ENCODE measurements at regions not wholly inside any gene's neighbourhood (a gene's known extent, or its start where the extent isn't known, plus 50 kb on each side); places are given as distances from the start of the nearest gene placed in this dataset.

DNA sequence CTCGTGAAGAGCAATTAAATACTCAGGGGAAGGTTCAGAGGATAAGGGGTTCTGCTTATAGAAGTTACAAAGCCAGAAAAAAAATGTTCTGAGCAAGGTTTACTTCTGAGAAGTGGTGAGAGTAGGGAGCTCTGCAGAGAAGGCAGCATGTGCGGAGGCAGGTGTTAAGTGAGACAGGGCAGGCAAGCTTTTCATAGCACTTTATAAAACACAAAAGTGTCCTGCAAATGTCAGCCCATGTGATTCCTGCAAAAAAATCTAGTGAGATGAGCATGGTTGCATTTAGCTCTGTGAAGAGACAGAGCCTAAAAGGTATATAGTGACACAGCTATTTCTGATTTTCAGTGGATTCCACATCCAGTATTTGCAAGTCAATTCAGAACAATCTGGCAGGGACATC lies 223.8 kb upstream of the SYT4 start:
- WGBS: 90% methylated on average over 2 of the region's 2 CpGs
- H3K4me3 ChIP-seq (ENCODE audit: low read length in 2 of 2): no peak overlapping the region
- DNase-seq (ENCODE audit: low read depth in 6 of 9, low spot score in 9 of 9): no peak
- H3K27me3 ChIP-seq (ENCODE audit: control insufficient read depth in 2 of 2, insufficient read depth in 1 of 2, low read length in 1 of 2): no peaks in the 10 kb centered on the region
- H3K9me3 ChIP-seq (ENCODE audit: control insufficient read depth in 2 of 2, insufficient read depth in 1 of 2, low read length in 1 of 2): no peaks in the 10 kb centered on the region
- H3K4me1 ChIP-seq (ENCODE audit: control insufficient read depth in 2 of 2, insufficient read depth in 2 of 2, low read length in 2 of 2): no peaks in the 10 kb centered on the region
- no peak overlapping the region for H3K27ac ChIP-seq (ENCODE audit: low read depth in 1 of 2, low read length in 1 of 2)
- H3K36me3 ChIP-seq (ENCODE audit: control insufficient read depth in 2 of 2, insufficient read depth in 2 of 2, low read length in 1 of 2): no peaks in the 10 kb centered on the region

DNA sequence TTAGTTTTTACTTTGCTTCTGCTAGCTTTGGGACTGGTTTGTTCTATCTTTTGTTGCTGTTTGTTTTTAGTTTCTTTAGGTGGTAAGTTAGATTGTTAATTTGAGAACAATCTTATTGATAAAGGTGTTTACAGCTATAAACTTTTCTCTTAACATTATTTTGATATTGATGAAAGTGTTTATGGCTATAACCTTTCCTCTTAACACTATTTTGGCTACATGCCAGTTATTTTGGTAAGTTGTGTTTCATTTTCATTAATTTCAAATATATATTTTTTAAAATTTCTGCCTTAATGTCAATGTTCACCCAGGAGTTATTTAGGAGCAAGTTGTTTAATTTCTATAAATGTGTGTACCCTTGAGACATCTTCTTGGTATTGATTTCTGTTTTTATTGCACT lies 229.6 kb upstream of the SYT4 start:
- Histone ChIP-seq H3K9me3 (ENCODE audit: control insufficient read depth in 2 of 2, insufficient read depth in 1 of 2, low read length in 1 of 2) (peaks cover 0 to 2% of the 10 kb centered on the region in 2 donors), H3K4me1 (ENCODE audit: control insufficient read depth in 2 of 2, insufficient read depth in 2 of 2, low read length in 2 of 2) (no peaks in the 10 kb centered on the region), H3K27me3 (ENCODE audit: control insufficient read depth in 2 of 2, insufficient read depth in 1 of 2, low read length in 1 of 2) (no peaks in the 10 kb centered on the region), H3K4me3 (ENCODE audit: low read length in 2 of 2) (no peak overlapping the region), H3K27ac (ENCODE audit: low read depth in 1 of 2, low read length in 1 of 2) (no peak overlapping the region), H3K36me3 (ENCODE audit: control insufficient read depth in 2 of 2, insufficient read depth in 2 of 2, low read length in 1 of 2) (no peaks in the 10 kb centered on the region)
- DNase-seq (ENCODE audit: low read depth in 6 of 9, low spot score in 9 of 9): no peak

- WGBS: 87% methylated on average over 4 of the region's 4 CpGs
- DNase-seq (ENCODE audit: low read depth in 6 of 9, low spot score in 9 of 9): no peak
- no peaks in the 10 kb centered on the region for H3K4me1 ChIP-seq (ENCODE audit: control insufficient read depth in 2 of 2, insufficient read depth in 2 of 2, low read length in 2 of 2)
- H3K9me3 ChIP-seq (ENCODE audit: control insufficient read depth in 2 of 2, insufficient read depth in 1 of 2, low read length in 1 of 2): peaks cover 0 to 2% of the 10 kb centered on the region in 2 donors
- H3K4me3 ChIP-seq (ENCODE audit: low read length in 2 of 2): no peak overlapping the region
- no peaks in the 10 kb centered on the region for H3K27me3 ChIP-seq (ENCODE audit: control insufficient read depth in 2 of 2, insufficient read depth in 1 of 2, low read length in 1 of 2)
- H3K27ac ChIP-seq (ENCODE audit: low read depth in 1 of 2, low read length in 1 of 2): no peak overlapping the region
- H3K36me3 ChIP-seq (ENCODE audit: control insufficient read depth in 2 of 2, insufficient read depth in 2 of 2, low read length in 1 of 2): no peaks in the 10 kb centered on the region
These were observed 230.7 kb upstream of the SYT4 start for GRCh38 chr18:43507842-43508481.

GRCh38 chr18:43514747-43515146 lies 237.5 kb upstream of the SYT4 start:
- no peaks in the 10 kb centered on the region for H3K4me1 ChIP-seq (ENCODE audit: control insufficient read depth in 2 of 2, insufficient read depth in 2 of 2, low read length in 2 of 2)
- H3K27me3 ChIP-seq (ENCODE audit: control insufficient read depth in 2 of 2, insufficient read depth in 1 of 2, low read length in 1 of 2): no peaks in the 10 kb centered on the region
- H3K27ac ChIP-seq (ENCODE audit: low read depth in 1 of 2, low read length in 1 of 2): no peak overlapping the region
- DNase-seq (ENCODE audit: low read depth in 6 of 9, low spot score in 9 of 9): no peak
- H3K4me3 ChIP-seq (ENCODE audit: low read length in 2 of 2): no peak overlapping the region
- no peaks in the 10 kb centered on the region for H3K36me3 ChIP-seq (ENCODE audit: control insufficient read depth in 2 of 2, insufficient read depth in 2 of 2, low read length in 1 of 2)
- peaks cover 0 to 4% of the 10 kb centered on the region in 2 donors for H3K9me3 ChIP-seq (ENCODE audit: control insufficient read depth in 2 of 2, insufficient read depth in 1 of 2, low read length in 1 of 2)
- WGBS: 89% methylated on average over 8 of the region's 8 CpGs

DNA sequence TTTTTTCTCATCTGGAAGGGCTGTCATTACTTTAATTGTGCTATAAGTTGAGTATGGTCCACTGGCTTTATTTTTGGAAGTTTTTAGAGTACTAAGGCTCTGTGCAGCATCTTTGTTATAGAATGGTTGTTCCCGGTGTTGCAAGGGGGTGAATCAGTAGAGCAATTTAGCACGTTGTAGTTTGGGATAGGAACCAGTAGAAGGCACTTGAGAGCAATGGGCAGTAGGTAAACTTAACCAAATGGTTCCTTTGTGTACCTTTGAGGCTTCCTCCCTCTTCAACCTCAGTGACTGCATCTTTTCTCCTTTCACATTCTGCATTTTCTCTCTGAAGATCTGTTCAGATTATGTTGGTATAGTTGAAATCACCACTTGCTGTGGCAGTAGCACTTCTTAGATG lies 238.2 kb upstream of the SYT4 start:
- peaks cover 0 to 4% of the 10 kb centered on the region in 2 donors for H3K9me3 ChIP-seq (ENCODE audit: control insufficient read depth in 2 of 2, insufficient read depth in 1 of 2, low read length in 1 of 2)
- no peak overlapping the region for H3K4me3 ChIP-seq (ENCODE audit: low read length in 2 of 2)
- H3K4me1 ChIP-seq (ENCODE audit: control insufficient read depth in 2 of 2, insufficient read depth in 2 of 2, low read length in 2 of 2): no peaks in the 10 kb centered on the region
- DNase-seq (ENCODE audit: low read depth in 6 of 9, low spot score in 9 of 9): no peak
- 83% methylated on average over 2 of the region's 2 CpGs for WGBS
- H3K27ac ChIP-seq (ENCODE audit: low read depth in 1 of 2, low read length in 1 of 2): no peak overlapping the region
- H3K36me3 ChIP-seq (ENCODE audit: control insufficient read depth in 2 of 2, insufficient read depth in 2 of 2, low read length in 1 of 2): no peaks in the 10 kb centered on the region
- H3K27me3 ChIP-seq (ENCODE audit: control insufficient read depth in 2 of 2, insufficient read depth in 1 of 2, low read length in 1 of 2): no peaks in the 10 kb centered on the region

GRCh38 chr18:43524260-43524659 lies 247.0 kb upstream of the SYT4 start:
- no peak overlapping the region for H3K27ac ChIP-seq (ENCODE audit: low read depth in 1 of 2, low read length in 1 of 2)

GRCh38 chr18:43525169-43525568 lies 247.9 kb upstream of the SYT4 start:
- Histone ChIP-seq H3K4me1 (ENCODE audit: control insufficient read depth in 2 of 2, insufficient read depth in 2 of 2, low read length in 2 of 2) (no peaks in the 10 kb centered on the region), H3K36me3 (ENCODE audit: control insufficient read depth in 2 of 2, insufficient read depth in 2 of 2, low read length in 1 of 2) (no peaks in the 10 kb centered on the region), H3K9me3 (ENCODE audit: control insufficient read depth in 2 of 2, insufficient read depth in 1 of 2, low read length in 1 of 2) (no peaks in the 10 kb centered on the region), H3K4me3 (ENCODE audit: low read length in 2 of 2) (no peak overlapping the region), H3K27ac (ENCODE audit: low read depth in 1 of 2, low read length in 1 of 2) (no peak overlapping the region), H3K27me3 (ENCODE audit: control insufficient read depth in 2 of 2, insufficient read depth in 1 of 2, low read length in 1 of 2) (no peaks in the 10 kb centered on the region)
- no peak for DNase-seq (ENCODE audit: low read depth in 6 of 9, low spot score in 9 of 9)
- WGBS: 30% methylated on average over 2 of the region's 2 CpGs

More at GRCh38 chr18:43524260-43524659, 247.0 kb upstream of the SYT4 start:
- Histone ChIP-seq H3K9me3 (ENCODE audit: control insufficient read depth in 2 of 2, insufficient read depth in 1 of 2, low read length in 1 of 2) (no peaks in the 10 kb centered on the region), H3K4me1 (ENCODE audit: control insufficient read depth in 2 of 2, insufficient read depth in 2 of 2, low read length in 2 of 2) (no peaks in the 10 kb centered on the region), H3K4me3 (ENCODE audit: low read length in 2 of 2) (no peak overlapping the region), H3K27me3 (ENCODE audit: control insufficient read depth in 2 of 2, insufficient read depth in 1 of 2, low read length in 1 of 2) (no peaks in the 10 kb centered on the region), H3K36me3 (ENCODE audit: control insufficient read depth in 2 of 2, insufficient read depth in 2 of 2, low read length in 1 of 2) (no peaks in the 10 kb centered on the region)
- no peak for DNase-seq (ENCODE audit: low read depth in 6 of 9, low spot score in 9 of 9)

- Histone ChIP-seq H3K9me3 (ENCODE audit: control insufficient read depth in 2 of 2, insufficient read depth in 1 of 2, low read length in 1 of 2) (no peaks in the 10 kb centered on the region), H3K27ac (ENCODE audit: low read depth in 1 of 2, low read length in 1 of 2) (no peak overlapping the region), H3K4me1 (ENCODE audit: control insufficient read depth in 2 of 2, insufficient read depth in 2 of 2, low read length in 2 of 2) (no peaks in the 10 kb centered on the region), H3K4me3 (ENCODE audit: low read length in 2 of 2) (no peak overlapping the region), H3K36me3 (ENCODE audit: control insufficient read depth in 2 of 2, insufficient read depth in 2 of 2, low read length in 1 of 2) (no peaks in the 10 kb centered on the region), H3K27me3 (ENCODE audit: control insufficient read depth in 2 of 2, insufficient read depth in 1 of 2, low read length in 1 of 2) (no peaks in the 10 kb centered on the region)
- no peak for DNase-seq (ENCODE audit: low read depth in 6 of 9, low spot score in 9 of 9)
- 62% methylated on average over 2 of the region's 2 CpGs for WGBS
These were observed 249.3 kb upstream of the SYT4 start for GRCh38 chr18:43526426-43527145.

DNA sequence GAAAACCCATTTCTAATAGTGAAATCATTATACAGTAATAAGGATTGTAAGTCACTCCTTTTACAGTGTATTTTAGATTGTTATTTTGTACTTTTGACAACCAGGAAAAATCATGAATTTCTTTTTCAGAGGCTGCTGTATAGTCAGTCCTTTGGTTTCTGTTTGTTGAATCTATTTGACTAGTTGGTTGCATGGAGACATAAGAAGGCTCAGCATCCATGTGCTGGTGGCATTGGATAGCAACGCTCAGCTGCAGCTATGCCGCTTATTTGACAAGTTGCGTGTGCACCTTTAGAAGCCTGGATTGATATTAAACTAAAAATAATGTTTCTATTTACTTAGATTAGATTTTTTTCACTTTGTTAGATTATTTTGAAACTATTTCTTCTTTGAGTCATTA lies 254.1 kb upstream of the SYT4 start:
- no peak overlapping the region for H3K27ac ChIP-seq (ENCODE audit: low read depth in 1 of 2, low read length in 1 of 2)
- no peak overlapping the region for H3K4me3 ChIP-seq (ENCODE audit: low read length in 2 of 2)
- H3K4me1 ChIP-seq (ENCODE audit: control insufficient read depth in 2 of 2, insufficient read depth in 2 of 2, low read length in 2 of 2): no peaks in the 10 kb centered on the region
- no peaks in the 10 kb centered on the region for H3K36me3 ChIP-seq (ENCODE audit: control insufficient read depth in 2 of 2, insufficient read depth in 2 of 2, low read length in 1 of 2)
- WGBS: 96% methylated on average over 3 of the region's 3 CpGs
- no peaks in the 10 kb centered on the region for H3K9me3 ChIP-seq (ENCODE audit: control insufficient read depth in 2 of 2, insufficient read depth in 1 of 2, low read length in 1 of 2)
- H3K27me3 ChIP-seq (ENCODE audit: control insufficient read depth in 2 of 2, insufficient read depth in 1 of 2, low read length in 1 of 2): no peaks in the 10 kb centered on the region
- DNase-seq (ENCODE audit: low read depth in 6 of 9, low spot score in 9 of 9): no peak
